22Rv1 (cell line): ENCODE measurements at regions not wholly inside any gene's neighbourhood (a gene's known extent, or its start where the extent isn't known, plus 50 kb on each side); places are given as distances from the start of the nearest gene placed in this dataset.

Source experiments
- H3K27ac ChIP-seq: fragments of 450-650 bp; 2 replicates; pipeline ENCODE4 v1.5.1; 2017
- CTCF ChIP-seq: fragments of 450-650 bp; IDR thresholded peaks from 2 replicates; pipeline ENCODE4 v1.5.1; 2017; ENCODE audit warnings: mild to moderate bottlenecking
- ZFX ChIP-seq: fragments of 450-650 bp; IDR thresholded peaks from 2 replicates; pipeline ENCODE4 v1.6.1; 2017; ENCODE audit warnings: antibody characterized with exemption, borderline replicate concordance

DNA sequence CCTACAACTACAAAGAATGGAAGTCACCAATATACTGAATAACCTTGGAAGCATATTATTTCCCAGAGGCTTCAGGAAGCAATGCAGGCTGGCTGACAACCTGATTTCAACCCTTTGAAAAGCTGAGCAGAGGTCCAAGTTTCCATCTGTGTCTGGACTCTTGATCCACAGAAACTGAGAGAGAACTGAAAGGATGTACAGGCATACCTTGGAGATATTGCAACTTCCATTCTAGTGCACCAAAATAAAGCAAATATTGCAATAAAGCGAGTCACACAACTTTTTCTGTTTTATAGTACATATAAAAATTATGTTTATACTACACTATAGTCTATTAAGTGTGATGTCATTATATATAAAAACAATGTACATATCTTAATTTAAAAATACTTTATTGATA lies 85.3 kb downstream of the TYW3 start:
- TF ChIP-seq CTCF (no peak), ZFX (no peak)
- no peak overlapping the region for H3K27ac ChIP-seq

GRCh38 chr1:74818661-74819456 lies 85.9 kb downstream of the TYW3 start:
- TF ChIP-seq ZFX = no peak

GRCh38 chr1:74822851-74823401 lies 90.0 kb downstream of the TYW3 start:
- no peak overlapping the region for H3K27ac ChIP-seq
- TF ChIP-seq ZFX = no peak
- TF ChIP-seq CTCF = no peak

More at GRCh38 chr1:74818661-74819456, 85.9 kb downstream of the TYW3 start:
- H3K27ac ChIP-seq = no peak overlapping the region

DNA sequence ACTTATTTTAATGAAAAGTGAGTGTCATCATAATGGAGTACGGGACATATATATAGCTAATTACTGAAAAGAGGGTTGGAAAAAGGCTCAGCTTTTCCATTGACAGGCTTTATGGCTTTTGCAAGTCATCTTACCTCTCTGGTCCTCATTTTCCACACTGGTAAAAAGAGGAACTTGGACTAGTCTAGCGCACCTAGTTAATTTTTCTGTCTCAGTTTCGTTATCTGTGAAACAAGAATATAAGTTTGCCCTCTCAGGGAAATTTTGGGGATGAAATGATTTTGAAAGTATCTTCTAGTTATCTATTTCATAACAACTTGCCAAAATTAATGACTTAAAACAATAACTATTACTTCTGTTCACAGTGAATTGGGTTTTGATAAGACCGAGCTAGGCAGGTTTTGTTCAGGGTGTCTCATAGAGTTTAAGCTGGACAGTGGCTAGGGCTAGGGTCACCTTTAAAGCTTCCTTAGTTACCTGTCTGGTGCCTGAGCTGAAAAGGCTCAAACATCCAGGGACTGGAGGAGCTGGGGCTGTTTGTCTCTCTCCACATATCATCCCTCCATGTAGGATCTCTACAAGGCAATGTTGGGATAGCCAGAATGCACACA lies 91.7 kb downstream of the TYW3 start:
- no peak for TF ChIP-seq ZFX
- no peak for TF ChIP-seq CTCF
- no peak overlapping the region for H3K27ac ChIP-seq

- no peak overlapping the region for H3K27ac ChIP-seq
Observed at GRCh38 chr1:74830766-74831165, 97.8 kb downstream of the TYW3 start.

DNA sequence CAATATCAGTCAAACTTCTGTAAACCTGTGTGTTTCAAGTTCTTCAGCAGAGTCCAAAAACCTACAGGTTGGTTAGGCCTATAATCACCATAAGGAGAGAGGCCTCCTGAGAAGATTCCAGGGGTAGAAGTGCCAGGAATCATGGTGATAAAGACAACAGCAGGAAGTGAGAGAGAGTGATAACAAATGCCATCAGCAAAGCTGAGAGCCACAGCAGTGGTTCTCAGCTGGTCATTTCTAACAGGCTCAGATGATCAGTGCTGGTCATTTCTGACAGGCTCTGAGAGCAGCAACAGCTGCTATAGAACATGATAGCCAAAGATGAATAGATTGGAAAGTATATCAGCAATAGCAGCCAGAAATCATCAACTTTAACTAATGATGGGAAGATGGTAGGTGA lies 101.3 kb downstream of the TYW3 start:
- no peak overlapping the region for H3K27ac ChIP-seq
- TF ChIP-seq ZFX = no peak
- no peak for TF ChIP-seq CTCF

More at GRCh38 chr1:74830766-74831165, 97.8 kb downstream of the TYW3 start:
- TF ChIP-seq ZFX (no peak), CTCF (no peak)

DNA sequence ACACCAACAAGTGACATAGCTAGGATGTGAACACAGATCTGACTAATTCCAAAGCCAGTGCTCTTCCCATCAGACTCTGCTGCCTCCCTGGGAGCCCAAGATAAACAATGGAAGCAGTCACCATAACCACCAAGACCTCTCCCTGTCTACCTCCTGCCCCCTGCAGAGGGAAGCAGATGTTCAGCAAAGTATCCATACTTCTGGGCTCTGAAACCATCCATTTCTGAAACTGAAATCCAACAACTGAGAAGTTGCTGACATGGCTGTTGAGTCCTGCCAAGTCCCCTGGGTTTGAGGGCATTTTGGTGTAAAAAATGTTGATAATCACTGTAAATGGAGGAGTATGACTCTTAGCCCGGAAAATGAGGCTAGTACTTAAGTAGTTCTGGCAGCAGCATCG lies 102.1 kb downstream of the TYW3 start:
- no peak overlapping the region for H3K27ac ChIP-seq
- no peak for TF ChIP-seq ZFX
- no peak for TF ChIP-seq CTCF
